DND-41 (cell line): ENCODE measurements at regions not wholly inside any gene's neighbourhood (a gene's known extent, or its start where the extent isn't known, plus 50 kb on each side); places are given as distances from the start of the nearest gene placed in this dataset.

Source experiments
- EZH2 ChIP-seq: IDR thresholded peaks from 3 replicates; pipeline ENCODE4 v1.6.1; 2012; ENCODE audit warnings: borderline replicate concordance, low read depth, mild to moderate bottlenecking, moderate library complexity, low read length, inconsistent platforms; ENCODE audit not compliant: severe bottlenecking
- TF ChIP-seq, protein P1 (sequence below): IDR thresholded peaks from 2 replicates; pipeline ENCODE4 v1.5.1; 2012; ENCODE audit warnings: borderline replicate concordance, low read length, moderate library complexity, mild to moderate bottlenecking; ENCODE audit not compliant: poor library complexity, severe bottlenecking; ENCODE audit errors: extremely low read depth

DNA sequence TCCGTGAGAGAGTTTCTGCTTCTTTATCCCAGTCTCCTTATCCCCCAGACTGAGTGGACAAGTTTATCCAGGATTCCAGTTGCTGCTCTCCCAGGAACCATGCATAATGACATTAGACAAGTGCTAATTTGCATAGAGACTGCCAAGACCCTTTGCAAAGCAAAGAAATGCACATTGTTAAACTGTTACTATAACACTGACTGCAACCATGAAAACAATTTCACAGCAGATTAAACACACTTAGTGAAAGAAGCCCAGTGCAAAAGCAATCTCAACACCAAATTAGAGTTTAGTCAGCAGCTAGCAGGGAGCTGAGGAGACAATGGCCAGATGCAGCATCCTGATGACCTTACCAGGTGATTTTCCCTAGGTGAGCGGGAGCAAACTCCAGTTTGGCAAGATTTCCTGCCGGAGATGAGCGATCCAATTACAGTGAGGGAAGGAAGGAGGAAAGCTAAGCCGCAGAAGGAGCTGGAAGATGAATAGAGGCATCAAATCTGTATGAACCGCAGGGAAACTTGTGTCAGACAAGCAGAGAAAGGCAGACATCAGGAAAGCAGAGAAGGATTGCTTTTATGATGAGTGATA lies 273.8 kb upstream of the B3GAT1 start:
- TF ChIP-seq, protein P1, sequence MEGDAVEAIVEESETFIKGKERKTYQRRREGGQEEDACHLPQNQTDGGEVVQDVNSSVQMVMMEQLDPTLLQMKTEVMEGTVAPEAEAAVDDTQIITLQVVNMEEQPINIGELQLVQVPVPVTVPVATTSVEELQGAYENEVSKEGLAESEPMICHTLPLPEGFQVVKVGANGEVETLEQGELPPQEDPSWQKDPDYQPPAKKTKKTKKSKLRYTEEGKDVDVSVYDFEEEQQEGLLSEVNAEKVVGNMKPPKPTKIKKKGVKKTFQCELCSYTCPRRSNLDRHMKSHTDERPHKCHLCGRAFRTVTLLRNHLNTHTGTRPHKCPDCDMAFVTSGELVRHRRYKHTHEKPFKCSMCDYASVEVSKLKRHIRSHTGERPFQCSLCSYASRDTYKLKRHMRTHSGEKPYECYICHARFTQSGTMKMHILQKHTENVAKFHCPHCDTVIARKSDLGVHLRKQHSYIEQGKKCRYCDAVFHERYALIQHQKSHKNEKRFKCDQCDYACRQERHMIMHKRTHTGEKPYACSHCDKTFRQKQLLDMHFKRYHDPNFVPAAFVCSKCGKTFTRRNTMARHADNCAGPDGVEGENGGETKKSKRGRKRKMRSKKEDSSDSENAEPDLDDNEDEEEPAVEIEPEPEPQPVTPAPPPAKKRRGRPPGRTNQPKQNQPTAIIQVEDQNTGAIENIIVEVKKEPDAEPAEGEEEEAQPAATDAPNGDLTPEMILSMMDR, result no peak
- no peak for TF ChIP-seq EZH2
